Astrocyte of the cerebellum (primary cell): ENCODE measurements at regions not wholly inside any gene's neighbourhood (a gene's known extent, or its start where the extent isn't known, plus 50 kb on each side); places are given as distances from the start of the nearest gene placed in this dataset.

Experiments used
- DNase-seq: peaks from one replicate; pipeline ENCODE4 v3.0.0-alpha.2; 2011; ENCODE audit warnings: low read depth
- H3K4me3 ChIP-seq: 2 replicates; pipeline ENCODE4 v1.5.1; 2011; ENCODE audit warnings: mild to moderate bottlenecking, low read depth, low read length, moderate library complexity
- CTCF ChIP-seq: IDR thresholded peaks from 2 replicates; pipeline ENCODE4 v1.5.1; 2012; ENCODE audit warnings: low read length, low read depth, moderate library complexity, mild to moderate bottlenecking; ENCODE audit errors: missing control alignments
- in situ Hi-C: cut with HindIII; loops from 2 replicates; pipeline ENCODE4 v1.10.0; 2017; ENCODE audit warnings: low sequenced_read_pairs

- no peak for TF ChIP-seq CTCF
- in situ Hi-C loops = loop anchor here (25.0 kb wide), 1 partner anchor 434 kb away; no protein-coding TSS in a partner anchor
- no peak overlapping the region for H3K4me3 ChIP-seq
- peak; percentile 22 for DNase-seq
These were observed 468.3 kb upstream of the BOD1L1 start for GRCh38 chr4:14095831-14096230.

- in situ Hi-C loops = loop anchor here (25.0 kb wide), 1 partner anchor 434 kb away; no protein-coding TSS in a partner anchor
- peak; percentile 18 for DNase-seq
- H3K4me3 ChIP-seq = no peak overlapping the region
- no peak for TF ChIP-seq CTCF
These were observed 469.0 kb upstream of the BOD1L1 start for GRCh38 chr4:14096396-14096965.

- no peak for TF ChIP-seq CTCF
- DNase-seq = no peak
- no peak overlapping the region for H3K4me3 ChIP-seq
- in situ Hi-C loops = no loop called here
These were observed 472.8 kb upstream of the BOD1L1 start for GRCh38 chr4:14100349-14100748.

GRCh38 chr4:14110407-14110806, 482.9 kb upstream of the BOD1L1 start:
- in situ Hi-C loops = no loop called here
- H3K4me3 ChIP-seq = no peak overlapping the region
- no peak for DNase-seq
- no peak for TF ChIP-seq CTCF

GRCh38 chr4:14111730-14112181, 484.2 kb upstream of the BOD1L1 start:
- TF ChIP-seq CTCF = no peak
- DNase-seq = peak; percentile 27
- in situ Hi-C loops = no loop called here
- peak overlapping the region; percentile 17 for H3K4me3 ChIP-seq

GRCh38 chr4:14115106-14115505, 487.6 kb upstream of the BOD1L1 start:
- in situ Hi-C loops = no loop called here
- no peak for DNase-seq
- TF ChIP-seq CTCF = no peak
- H3K4me3 ChIP-seq = no peak overlapping the region
